HG03045 (cell line): ENCODE measurements at regions not wholly inside any gene's neighbourhood (a gene's known extent, or its start where the extent isn't known, plus 50 kb on each side); places are given as distances from the start of the nearest gene placed in this dataset.

Experiments used
- ATAC-seq: cut with Tn5 transposase; IDR thresholded peaks from one replicate; pipeline ENCODE4 v1.9.1; 2021; ENCODE audit warnings: mild to moderate bottlenecking, moderate library complexity; ENCODE audit not compliant: unreplicated experiment

DNA sequence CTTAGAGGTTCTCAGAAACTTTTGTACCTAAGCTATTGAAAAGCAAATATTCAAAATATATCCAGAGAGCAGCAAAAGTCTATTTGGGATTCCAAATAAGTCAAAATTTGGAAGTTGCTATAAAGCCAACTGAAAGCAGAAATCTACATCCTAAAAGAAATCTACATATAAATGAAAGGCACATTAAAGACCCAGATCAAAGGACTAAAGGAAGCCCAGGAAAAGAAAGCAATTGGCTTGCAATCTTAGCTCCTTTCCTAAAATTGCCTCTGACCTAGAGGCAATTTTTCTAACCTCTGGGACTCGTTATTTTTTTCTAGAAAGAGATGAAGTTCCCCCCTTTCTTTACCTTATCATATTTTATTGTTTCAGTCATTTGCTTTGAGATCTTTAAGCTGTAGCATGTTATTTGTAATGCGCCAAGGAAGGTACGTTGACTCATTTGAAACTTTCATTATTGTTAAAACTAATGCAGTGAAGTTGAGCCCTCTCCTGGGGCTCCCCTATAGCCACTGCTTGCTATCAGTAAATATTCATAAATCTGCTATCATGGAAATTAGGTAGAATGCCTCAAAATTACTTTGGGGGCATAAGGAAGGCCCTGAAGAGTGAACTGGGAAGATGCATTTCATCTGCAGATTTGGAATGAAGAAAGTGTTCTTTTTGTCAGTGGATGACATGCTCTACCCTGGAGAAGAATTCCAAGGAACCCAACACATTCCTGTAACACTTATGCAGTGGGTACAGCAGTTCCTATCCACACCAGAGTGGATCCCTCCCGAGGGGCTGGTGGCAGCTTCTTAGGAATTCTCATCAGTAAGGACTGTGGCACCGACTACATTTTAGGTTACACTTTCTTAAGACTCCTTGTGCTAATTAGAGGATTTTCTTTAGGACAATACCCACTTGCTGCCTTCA is 177.8 kb upstream of the IGFBP7 start:
- no peak for ATAC-seq

GRCh38 chr4:57282933-57283310 is 172.7 kb upstream of the IGFBP7 start:
- ATAC-seq = no peak

GRCh38 chr4:57280481-57280880 is 170.3 kb upstream of the IGFBP7 start:
- no peak for ATAC-seq

- no peak for ATAC-seq
Observed at GRCh38 chr4:57278780-57279179, 168.6 kb upstream of the IGFBP7 start.

DNA sequence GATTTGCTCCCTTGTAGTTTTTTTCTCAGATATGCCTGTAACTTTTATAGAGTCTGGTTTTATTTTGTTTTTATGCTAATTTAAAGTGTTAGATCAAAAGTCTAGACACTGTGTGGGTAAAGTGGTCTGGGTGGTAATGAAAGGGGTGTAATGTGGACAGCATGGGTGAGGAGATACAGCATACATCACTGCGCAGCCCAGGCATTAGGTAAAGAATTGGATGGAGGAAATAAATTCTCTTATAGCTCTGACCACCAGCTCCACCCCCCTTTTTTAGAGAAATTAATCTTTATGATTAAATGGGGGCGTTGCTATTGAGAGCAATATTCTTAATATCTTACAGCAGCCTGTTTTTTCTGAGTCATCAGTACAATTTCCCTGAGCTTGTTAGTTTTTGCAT is 163.9 kb upstream of the IGFBP7 start:
- ATAC-seq = no peak

DNA sequence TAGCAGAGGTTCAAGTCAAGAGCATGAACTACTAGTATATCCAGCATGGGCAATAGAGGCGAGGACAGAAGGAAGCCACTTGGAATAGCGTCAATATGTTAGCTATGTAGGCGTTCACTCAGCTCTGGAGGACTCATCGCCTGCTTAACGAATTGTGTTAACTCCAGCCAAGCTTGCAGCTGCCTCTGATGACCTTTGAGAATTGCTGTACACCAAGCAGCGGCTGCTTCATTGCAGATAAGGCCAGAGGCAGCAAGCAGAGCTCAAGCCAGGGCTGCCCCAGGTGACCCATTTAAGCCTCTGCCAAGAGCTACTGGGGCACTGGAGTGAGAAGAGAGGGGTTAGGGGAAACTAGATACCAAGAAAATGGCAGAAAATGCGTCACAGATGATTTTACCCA is 160.2 kb upstream of the IGFBP7 start:
- ATAC-seq = no peak

DNA sequence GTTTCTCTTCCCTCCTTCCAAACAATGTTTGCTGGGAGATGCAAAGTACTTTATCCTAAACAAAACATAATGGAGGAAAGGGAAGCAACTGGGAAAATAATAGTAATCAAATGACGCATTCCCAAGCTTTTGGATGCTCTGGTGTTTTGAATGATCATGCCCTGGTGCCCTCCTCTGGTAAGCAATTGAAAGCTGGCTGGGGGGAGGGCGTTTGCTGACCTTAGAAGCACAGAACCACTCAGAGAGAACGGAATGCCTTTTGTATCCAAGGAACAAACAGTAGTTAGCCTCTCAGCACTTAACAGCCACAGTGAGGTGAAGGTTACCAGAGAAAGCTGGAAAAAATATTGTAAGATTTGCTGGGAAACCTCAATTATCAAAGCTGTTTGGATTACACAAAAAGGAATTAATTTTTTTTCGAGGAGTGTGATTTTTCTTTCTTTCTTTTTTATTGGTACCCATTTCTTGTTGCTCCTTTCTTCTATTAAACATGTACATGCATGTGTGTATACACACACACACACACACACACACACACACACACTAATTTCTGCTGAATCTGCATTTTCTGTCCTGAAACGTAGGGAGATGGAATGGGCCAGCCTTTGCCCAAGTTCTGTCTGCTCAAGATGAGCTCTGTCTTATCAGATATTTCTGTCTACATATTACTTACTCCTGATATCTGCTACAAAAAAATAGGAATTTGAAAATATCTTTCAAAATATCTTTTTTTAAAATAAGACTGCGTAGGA is 155.8 kb upstream of the IGFBP7 start:
- no peak for ATAC-seq

GRCh38 chr4:57254754-57255153 is 144.6 kb upstream of the IGFBP7 start:
- no peak for ATAC-seq

DNA sequence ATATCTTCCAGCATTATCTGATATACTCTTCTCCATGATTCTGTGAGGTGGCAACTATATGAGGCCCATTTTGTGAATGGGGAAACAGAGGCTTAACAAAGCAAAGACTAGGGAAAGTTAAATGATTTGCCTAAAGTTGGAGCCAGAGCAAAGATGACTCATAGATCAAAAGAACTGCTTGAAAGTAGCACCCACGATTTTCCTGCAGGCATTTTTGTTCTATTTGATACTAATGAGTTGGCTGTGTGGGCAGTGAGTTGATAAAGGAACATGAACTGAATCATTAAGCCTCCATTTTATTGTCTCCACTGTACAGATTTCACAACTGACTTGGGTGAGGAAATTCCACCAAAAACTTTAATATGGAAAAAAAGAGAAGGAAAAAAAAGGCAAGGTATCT is 138.9 kb upstream of the IGFBP7 start:
- ATAC-seq = no peak

DNA sequence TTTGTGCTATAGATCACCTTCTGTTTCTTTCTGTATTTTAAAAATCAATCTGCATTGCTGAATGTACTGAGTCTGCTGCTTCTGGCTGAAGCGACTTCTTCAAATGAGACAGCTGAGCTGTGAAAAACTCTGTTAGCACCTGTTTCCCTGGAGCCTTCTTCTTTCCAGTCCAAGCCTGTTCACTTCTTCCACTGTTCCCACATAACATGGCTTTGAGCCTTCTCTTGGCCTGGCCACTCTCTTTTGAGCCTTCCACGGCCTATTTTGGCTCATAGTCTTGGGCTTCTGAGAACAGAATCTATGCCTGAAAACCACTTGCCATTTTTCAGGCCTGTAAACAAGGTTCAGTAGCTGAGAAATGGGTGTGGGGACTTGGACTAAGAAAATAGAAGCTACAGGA is 132.9 kb upstream of the IGFBP7 start:
- no peak for ATAC-seq

- no peak for ATAC-seq
Observed at GRCh38 chr4:57234252-57234775, 124.1 kb upstream of the IGFBP7 start.

DNA sequence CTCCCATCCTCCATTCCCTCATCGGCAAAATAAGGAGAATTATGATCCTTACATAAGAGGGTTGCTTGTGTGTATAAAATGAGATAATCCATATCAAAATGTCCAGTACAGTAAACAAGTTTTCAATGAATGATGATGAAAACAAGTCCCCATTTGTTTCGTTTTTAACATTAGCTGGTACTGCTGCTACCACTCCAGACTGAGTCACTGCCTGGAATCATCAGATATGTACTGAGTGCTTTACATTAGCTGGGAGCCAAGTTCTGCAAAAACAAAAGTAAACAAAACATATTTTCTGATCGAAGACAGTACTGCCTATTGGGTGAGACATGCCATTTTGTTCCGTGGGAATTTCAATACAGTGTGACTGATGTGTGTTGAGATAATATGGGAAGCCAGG is 123.2 kb upstream of the IGFBP7 start:
- no peak for ATAC-seq

GRCh38 chr4:57231781-57232180 is 121.6 kb upstream of the IGFBP7 start:
- ATAC-seq = no peak

DNA sequence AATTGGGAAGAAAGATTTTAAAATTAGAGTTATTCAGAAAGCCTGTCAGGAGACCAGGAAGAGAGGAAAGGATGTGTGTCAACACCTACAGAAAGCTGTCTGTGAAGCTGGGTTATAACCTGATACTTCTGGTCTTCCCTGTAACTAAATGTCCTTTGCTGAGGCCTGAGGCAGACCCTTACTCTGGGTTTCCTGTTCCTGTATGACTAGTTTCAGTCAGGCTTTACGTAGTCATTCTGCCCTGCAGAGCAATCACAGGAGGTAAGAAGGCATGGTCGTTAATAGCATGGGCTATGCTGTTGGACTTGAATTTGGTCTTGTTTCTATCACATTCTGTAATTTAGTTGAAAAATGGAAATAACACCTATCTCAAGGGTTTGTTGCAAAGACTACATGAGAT is 110.5 kb upstream of the IGFBP7 start:
- no peak for ATAC-seq

DNA sequence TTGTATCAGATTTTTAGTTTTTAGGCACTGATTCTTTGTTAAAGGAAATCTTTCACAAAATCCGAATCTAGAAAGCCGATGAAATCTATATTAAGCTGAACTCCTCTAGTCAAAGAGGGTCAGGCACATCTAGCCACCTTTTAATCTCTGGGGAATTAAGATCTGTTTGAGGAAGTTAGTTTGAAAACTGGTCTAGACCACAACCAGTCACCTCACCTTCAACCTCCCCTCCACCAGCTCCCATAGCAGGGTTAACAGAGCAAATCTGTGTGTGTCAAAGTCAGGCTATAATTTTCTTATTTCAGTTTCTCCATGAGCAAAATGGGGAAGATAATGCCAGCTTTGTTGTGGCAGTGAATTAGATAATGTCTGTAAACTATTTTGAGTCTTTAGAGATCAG is 110.0 kb upstream of the IGFBP7 start:
- ATAC-seq = no peak

DNA sequence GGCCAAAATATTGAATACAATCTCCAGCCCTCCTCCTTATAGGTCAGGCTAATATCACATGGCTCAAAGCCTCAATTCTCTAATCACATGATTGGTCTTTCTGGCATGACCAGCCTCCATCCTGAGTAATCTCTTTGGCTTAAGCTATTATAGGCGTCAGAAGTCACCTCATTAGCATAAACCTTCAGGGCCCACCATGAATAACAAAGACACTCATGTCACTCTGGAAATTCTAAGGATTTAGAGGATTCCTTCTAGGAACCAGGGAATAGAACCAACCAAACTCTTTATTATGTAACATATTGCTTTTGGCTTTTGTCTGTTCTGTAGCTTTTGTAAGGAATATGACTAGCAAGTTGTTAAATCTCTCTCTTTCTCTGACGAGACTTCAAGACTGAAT is 109.2 kb upstream of the IGFBP7 start:
- ATAC-seq = no peak

GRCh38 chr4:57214654-57215411 is 104.6 kb upstream of the IGFBP7 start:
- no peak for ATAC-seq

GRCh38 chr4:57211131-57211530 is 100.9 kb upstream of the IGFBP7 start:
- ATAC-seq = no peak

- ATAC-seq = no peak
Observed at GRCh38 chr4:57206172-57206571, 96.0 kb upstream of the IGFBP7 start.

DNA sequence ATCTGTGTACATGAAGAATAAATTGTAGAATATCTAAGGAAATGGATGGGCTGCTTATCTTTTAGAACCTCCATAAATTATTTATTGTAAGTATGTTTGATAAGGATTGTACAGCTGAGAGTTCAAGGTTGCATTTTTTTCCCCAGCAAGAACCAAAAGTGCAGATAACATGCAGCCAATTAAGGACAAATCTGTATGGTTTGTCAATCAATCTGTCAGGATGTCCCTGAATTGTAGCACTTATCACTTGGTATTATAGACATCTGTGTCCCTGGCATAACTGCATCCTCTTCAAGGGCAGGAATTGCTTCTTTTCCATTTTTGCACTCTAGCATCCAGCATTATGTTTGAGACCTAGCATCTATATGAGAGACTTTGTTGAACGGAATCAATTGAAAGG is 95.4 kb upstream of the IGFBP7 start:
- no peak for ATAC-seq

DNA sequence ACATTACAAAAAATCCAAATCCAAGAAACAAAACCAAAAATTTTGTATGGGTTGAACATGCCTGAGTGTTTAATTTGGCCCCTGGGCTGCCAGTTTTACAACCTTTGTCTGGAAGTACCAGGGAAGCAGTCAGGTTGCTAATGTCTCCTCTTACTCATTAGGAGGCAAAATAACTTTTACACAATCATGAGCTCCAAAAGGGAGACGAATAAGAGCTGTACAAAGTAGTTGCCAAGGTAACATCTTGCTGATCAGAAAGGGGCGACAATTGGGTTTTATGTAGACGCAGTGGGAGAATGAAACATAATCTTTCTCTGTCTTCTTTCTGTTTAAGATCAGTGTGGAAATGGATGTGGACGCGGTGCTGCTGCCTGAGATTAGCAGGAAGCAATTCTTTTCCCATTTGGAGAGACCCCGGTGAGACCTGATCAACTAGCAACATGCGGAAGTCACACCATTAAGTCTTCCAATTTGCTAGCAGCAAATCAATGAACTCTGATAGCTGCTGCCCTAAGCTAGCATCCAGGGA is 90.7 kb upstream of the IGFBP7 start:
- no peak for ATAC-seq
